ENCODE measurements at regions not wholly inside any gene's neighbourhood (a gene's known extent, or its start where the extent isn't known, plus 50 kb on each side); places are given as distances from the start of the nearest gene placed in this dataset.

- TF ChIP-seq, protein P1, sequence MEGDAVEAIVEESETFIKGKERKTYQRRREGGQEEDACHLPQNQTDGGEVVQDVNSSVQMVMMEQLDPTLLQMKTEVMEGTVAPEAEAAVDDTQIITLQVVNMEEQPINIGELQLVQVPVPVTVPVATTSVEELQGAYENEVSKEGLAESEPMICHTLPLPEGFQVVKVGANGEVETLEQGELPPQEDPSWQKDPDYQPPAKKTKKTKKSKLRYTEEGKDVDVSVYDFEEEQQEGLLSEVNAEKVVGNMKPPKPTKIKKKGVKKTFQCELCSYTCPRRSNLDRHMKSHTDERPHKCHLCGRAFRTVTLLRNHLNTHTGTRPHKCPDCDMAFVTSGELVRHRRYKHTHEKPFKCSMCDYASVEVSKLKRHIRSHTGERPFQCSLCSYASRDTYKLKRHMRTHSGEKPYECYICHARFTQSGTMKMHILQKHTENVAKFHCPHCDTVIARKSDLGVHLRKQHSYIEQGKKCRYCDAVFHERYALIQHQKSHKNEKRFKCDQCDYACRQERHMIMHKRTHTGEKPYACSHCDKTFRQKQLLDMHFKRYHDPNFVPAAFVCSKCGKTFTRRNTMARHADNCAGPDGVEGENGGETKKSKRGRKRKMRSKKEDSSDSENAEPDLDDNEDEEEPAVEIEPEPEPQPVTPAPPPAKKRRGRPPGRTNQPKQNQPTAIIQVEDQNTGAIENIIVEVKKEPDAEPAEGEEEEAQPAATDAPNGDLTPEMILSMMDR (IDR thresholded peaks at IDR 0.05; ENCODE audit: low read length): no peak
- TF ChIP-seq EZH2 (optimal IDR thresholded peaks at IDR 0.05; ENCODE audit: low read depth, low read length): no peak
These were observed 787.9 kb upstream of the GALNTL6 start for GRCh38 chr4:171025343-171025742.
